HG03558 (cell line): ENCODE measurements at regions not wholly inside any gene's neighbourhood (a gene's known extent, or its start where the extent isn't known, plus 50 kb on each side); places are given as distances from the start of the nearest gene placed in this dataset.

Experiments
- ATAC-seq: cut with Tn5 transposase; IDR thresholded peaks from one replicate; pipeline ENCODE4 v1.9.1; 2021; ENCODE audit warnings: moderate number of reproducible peaks; ENCODE audit not compliant: unreplicated experiment; ENCODE audit errors: extremely low read depth

DNA sequence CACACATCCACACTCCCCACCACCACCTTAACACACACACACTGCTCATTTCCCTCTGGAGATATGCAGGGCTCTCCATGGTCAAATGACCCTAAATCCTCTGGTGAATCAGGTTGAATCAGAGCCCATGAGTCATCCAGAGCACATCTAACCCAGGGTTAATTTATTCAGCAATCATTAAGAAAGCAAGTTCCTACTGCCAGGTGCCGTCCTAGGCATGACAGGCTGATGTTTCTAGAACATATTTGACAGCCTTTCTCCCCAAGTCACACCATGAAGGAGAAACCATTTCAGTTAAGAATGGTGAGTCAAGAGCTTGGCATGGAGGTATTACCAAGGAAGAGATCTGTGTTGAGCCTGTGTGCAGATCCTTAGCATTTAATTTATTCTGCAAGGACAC is 194.3 kb upstream of the CAMK1G start:
- ATAC-seq, result no peak

DNA sequence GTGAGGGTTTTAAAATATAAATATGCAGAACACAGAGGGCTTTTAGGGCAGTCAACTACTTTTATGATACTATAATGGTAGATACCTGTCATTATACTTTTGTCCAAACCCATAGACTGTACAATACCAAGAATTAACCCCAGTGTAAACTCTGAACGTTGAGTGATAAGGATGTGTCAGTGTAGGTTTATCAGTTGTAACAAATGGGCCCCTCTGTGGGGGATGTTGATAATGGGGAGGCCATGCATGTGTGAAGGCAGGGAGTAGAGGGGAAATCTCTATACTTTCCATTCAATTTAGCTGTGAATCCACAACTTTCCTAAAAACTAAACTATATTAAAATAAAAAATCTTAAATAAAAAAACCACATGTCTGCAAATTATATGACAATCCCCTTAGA is 193.5 kb upstream of the CAMK1G start:
- ATAC-seq, result no peak

DNA sequence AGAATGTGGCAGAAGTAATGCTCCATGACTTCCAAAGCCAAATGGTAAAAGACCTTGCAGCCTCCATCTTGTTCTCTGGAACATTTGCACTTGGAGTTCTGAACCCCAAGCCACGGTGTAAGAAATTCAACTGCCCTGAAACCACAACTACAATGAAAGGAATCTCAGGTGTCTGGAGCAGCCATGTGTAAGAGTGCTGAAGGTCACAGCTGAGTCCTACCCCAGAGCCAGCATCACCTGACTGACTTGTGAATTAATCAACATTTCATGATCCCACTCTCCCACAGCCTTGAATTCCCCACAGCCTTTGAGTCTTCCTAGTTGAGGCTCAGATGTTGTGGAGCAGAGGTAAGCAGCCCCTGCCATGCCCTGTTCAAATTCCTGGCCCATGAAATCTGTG is 192.8 kb upstream of the CAMK1G start:
- ATAC-seq, result no peak

DNA sequence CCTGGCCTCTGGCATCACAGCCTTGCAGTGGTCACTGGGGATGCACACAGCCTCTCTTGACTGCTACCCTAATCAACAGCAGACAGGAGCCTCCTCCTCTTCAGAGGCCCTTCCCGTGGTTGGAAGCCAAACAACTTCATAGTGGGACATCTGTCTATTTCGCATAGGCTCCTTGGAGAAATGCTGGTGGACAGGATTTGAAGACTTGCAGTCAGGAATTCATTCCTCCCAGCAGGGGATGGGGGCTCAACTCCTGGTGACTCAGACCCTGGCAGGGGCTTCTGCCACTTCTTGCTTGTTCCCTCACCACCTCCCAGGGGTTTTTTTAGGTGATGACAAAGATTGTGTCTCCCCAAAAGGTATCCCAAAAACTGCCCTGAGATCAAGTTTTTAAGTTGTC is 191.7 kb upstream of the CAMK1G start:
- no peak for ATAC-seq

DNA sequence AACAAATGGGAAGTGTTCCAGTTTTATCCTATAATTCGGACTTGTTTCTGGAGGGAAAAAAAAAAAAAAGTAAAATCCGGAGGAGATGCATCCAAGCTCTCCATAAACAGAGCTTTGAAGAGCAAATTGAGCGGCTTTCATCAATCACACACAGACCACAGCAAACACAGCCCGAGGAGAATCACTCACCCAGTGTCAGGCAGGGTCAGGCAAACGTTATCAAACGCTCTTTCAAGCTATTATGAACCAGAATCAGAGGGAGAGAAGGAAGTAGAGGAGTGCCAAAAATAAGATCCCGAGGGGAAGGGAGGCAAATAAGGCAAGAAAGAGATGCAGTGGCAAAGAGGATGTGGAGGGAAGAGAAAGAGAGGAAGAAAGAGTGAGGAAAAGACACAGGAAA is 188.3 kb upstream of the CAMK1G start:
- no peak for ATAC-seq

DNA sequence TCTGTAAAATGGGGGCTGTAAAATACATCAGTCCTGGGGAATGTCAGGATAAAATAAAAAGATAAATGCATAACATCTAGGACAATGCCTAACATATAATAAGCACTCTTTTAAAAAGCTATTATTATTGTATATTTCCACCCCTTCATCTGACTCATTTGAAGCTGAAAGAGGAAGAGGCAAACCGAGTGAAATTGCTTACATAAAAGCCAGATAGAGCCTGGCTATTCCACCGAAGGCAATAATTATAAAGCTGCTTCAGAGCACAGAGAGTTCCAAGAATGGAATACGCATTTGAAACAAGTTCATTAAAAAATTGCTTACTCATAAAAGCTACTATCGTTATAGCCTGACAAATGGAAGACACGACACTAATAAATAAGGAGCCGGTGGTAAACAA is 186.1 kb upstream of the CAMK1G start:
- no peak for ATAC-seq

DNA sequence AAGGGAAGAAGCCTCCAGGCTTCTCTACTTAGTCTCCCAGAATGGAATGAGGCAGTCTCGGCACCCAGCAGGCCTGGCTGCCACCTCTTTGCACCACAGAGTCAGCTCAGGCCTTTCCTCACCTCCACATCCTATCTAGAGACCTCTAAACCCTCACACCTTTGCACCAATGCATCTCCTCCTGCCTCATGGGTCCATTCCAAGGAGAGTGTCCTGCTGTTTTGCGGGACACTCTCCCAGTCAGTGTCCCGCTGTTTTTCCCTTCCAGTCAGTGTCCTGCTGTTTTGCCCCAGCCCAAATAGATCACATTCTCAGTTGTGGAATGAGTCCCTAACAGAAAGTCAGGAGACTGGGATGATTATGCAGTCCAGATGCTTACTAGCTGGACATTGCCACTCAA is 185.6 kb upstream of the CAMK1G start:
- no peak for ATAC-seq

DNA sequence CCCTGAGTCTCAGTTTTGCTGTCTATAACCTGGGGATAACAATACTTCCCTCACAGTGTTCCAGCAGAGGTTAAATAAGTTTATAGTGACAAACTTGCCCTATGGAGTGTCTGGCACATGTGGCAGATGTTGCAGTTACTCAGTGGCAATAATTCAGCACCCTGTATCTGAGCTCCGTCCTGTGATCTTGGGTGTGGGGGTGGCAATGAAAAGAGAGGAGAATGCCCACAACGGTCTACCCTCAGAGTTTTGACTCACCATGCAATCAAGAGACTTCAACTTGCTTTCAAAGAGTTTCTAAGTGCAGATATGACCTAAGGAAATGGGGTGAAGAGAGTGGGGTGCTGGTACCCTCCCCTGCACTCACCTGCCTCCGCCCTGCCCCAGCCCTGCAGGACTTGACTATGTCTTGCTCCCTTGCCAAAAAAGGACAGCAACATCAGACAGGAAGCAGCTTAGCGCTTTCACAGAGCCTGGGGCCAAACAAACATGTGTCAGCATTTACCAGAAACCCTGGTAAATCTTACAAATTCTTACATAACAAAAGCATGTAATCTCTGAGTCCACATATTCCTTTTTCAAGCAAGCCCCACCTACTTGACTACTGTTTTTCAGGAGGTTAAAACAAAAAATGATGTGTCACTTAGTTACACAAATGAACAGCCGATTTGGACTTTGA is 185.1 kb upstream of the CAMK1G start:
- ATAC-seq, result no peak

DNA sequence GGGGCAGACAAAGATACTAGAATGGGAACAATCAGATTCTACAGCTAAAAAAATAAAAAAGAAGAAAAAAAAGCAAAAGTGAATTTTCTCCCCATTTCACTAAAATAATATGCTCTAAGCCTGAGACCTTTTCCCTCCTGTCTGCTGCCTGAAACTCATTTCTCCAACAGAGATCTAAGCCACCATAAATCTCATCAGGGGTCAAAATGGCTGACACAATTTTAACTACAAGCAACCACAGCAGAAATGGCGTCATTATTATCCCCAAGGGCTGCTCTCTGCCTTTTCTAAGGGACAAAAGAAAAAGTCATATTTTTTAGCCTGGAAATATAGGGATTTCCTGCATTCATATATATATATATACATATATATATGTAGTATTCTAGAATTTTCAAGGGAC is 183.7 kb upstream of the CAMK1G start:
- ATAC-seq, result no peak

DNA sequence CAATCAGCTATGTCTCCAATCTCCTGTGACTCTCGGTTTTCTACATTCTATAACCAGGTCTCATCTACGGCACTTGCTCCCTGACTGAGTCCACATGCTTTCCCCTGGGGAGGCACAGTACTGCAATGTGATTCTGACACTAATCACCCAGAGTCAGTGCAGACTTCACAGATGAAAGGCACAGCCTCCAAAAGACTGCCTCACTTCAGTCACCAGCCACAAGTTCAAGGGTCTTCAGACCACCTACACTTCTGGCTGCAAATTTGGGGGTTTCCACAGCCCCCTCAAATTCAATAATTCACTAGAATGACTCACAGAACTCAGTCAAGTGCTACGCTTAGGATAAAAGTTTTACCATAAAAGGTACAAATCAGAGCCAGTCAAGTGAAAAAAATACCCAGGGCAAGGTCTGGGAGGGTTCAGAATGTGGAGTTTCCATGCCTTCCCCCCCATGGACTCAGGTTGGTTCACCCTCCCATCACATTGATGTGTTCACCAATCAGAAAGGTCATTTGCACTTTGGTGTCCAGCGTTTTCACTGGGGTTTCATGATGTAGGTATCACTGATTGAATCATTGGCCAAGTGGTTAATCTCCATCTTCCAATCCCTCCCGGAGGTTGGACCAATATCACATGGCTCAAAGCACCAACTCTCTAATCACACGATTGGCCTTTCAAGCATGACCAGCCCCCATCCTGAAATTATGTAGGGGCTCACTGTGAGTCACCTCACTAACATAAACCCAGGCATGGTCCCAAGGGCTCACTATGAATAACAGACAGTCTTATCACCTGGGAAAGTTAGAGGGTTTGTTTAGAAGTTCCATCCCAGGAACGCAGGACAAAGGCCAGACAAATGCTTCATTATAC is 182.9 kb upstream of the CAMK1G start:
- ATAC-seq, result no peak

DNA sequence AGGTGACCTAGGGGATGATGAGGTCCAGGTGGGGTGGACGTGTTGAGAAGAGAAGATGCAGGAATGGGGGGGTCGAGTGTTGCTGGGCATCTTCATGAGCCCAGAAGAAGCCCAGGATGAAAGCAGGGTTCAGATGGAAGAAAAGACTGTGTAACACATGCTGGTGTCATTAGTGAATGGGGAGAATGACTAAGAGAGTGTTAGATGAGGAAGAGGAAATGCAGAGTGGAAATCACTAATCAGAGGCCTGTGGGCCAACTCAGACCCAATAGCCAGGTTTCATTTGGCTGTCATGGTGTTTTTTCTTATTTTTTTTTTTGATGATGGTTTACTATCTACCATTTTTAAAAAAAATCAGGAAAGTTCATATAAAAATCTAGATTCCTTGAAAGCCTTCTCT is 180.8 kb upstream of the CAMK1G start:
- no peak for ATAC-seq

DNA sequence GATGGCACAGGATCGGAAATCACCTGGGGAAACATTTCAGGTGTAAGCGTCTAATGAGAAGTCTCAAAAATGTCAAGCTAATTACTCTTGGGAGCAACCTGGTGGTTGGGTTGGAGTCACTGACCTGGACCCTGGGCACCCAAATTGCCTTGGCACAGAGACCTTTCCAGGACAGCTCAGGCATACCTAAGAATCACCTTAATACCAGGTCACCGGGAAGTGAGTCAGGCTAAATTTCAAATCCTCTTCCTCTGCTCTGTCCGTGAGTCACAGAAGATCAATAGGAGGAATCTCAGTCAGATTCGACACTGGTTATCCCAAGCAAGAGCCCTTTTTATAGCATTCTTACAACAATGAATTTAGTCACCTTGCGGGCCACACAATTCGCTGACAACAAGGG is 179.6 kb upstream of the CAMK1G start:
- ATAC-seq, result no peak

DNA sequence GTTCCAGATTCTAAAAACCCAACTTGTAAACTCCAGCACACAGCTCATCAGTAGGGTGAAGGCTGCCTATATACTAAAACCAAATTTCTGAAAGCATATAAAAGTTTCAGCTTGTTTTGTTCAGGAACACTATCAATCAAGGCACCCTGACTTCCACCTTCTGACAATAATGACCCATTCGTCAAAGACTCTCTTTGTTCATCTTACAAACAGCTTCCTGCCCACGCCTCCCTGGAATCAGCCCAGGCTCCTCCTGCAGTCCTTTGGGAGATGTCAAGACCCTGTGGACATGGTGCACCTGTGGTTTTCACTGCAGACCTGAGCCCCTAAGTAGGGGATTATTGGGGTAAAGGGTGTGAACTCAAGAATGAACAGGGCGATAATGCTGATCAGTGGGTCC is 178.9 kb upstream of the CAMK1G start:
- no peak for ATAC-seq

DNA sequence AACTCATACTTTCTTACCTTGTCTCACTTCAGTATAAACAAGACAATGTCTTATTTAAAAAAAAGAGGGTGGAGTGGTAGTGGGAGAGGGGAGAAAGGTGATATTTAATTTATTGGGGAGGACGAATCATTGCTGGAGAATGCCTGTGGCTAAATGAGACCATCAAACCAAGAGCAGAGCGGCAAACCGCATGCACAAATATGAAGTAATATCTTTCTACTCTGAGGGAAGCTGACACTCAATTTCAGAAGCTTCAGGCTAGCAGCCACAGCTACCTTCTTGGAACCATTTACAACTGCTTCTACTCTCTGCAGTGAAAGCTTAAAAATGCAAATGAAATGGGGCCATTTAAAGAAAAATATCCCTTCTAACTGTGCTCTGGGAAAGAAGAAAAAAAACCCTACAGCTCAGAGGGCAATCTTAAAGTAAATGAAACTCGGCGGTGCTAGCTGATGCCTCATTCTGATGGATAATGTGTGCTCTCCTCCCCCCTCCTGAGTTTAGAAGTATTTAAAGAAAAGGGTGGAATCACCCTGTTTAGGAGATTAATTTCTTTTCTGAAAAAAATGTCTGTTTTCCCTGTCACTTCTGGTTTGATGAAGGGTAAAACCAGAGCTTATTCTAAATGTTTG is 178.2 kb upstream of the CAMK1G start:
- no peak for ATAC-seq

DNA sequence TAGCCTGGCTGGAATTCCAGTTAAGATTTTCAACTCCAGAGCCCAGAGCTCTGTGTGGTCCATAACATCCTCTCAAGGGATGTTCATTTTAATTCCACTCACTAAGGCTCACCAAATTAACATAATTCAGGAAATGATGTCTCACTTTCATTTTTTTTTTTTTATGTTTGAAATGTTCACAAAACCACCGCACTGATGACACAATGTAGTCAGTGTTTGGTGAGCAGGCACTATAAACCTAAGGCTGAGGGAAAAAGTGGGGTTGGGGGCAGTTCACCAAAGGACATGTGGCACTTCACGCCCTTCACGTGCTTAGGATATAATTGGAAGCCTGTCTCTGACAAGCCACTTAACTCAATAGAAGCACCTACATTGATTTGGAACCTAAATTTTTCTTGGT is 177.3 kb upstream of the CAMK1G start:
- ATAC-seq, result no peak

DNA sequence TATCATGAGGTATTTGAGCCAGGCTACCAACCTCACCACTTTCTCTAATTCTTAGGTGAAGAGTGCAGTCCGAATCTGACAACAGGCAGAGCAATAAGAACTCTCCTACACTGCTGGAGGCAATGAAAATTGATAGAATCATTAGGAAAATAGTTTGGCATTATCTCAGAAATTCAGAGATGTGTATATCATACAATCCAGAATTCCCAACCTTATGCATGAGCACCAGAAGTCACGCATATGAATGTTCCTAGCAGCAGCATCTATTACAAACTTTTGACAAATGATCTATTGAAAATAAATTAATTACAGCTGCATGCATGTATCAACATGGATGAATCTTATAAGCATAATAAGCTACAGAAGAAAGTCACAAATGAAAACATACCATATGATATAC is 176.9 kb upstream of the CAMK1G start:
- no peak for ATAC-seq

DNA sequence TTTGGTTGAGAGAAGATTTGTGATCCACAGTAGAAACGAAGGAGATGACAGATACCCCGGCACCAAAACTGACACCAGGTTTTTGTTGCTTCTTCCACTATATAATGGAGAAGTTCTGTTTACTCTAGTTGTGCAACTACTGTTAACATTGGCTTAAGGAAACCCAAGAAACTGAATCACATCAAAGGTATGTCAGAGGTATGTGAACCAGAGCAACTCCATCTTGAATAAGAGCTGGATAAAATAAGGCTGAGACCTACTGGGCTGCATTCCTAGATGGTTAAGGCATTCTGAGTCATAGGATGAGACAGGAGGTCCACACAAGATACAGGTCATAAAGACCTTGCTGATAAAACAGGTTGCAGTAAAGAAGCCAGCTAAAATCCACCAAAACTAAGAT is 173.7 kb upstream of the CAMK1G start:
- ATAC-seq, result no peak

DNA sequence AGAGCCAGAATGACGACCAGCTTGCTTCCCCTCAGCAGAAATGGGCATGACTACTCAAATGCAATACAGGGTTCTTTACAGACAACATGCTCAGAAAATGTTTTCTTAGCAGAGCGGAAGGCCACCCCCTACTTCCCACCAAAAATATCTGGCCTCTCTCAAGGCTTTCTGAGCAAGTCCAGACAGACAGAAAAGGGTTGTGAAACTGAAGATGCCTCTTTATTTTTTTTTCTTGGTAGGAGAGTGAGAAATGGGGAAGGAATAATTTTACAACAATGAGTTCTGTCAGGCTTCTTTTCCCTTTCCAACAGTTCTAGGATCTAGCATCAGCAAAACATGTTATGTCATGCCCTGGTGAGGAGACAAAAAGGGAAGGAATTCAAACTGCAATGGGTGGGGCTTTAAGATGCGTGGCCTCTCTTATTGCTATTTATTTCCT is 172.0 kb upstream of the CAMK1G start:
- no peak for ATAC-seq

DNA sequence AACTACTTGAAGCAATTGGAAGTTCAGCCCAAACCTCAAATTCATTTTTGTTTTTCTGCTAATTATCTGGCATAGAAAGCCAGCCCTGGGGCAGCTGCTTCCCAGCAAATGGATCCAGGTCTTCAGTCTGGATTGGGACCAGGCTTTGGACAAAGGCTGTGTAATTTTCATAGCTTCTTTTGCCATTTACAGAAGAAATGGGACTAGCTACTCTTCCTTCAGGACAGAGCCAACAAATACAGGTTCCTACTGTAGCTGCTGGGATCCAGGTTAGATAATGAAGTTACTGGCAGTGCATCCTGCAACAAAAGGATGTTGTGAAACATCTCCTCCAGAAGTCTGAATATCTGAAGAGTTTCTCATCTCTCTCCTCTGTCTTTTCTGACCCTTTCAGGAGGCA is 171.5 kb upstream of the CAMK1G start:
- ATAC-seq, result no peak

DNA sequence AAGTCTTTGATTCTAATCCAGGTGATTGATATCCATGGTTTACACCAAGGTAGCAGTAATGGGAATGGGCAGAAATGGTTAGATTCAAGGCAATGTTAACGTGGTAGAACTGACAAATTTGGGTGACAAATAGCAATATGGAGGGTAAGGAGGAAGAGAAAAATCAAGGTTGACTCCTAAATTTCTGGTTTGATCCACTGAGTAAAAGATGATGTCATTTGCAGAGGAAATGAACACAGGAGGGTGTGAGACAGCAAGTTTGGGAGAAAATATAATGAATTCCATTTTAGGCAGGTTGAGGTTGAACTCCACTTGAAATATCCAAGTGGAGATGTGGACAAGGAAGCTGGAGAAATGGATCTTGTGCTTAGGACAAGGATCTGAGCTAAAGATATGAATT is 170.9 kb upstream of the CAMK1G start:
- ATAC-seq, result no peak

DNA sequence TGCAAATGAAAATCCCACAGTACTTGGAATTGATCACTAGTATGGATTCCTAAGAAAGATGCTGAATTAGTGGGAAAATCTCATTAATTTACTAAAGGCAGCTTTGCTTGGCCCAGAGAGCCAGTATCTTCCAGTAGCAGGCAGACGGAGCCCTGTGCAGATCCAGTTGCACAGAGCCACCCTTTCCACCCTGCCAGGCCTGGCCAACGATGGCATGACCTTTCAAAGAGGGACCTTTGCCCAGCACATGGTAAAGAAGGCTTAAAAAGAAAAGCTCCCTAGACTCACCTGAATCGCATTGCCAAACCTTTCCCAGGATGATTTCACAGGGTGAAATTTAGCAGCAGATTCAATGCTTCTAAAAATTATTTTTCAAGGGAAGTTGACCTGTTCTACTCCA is 170.5 kb upstream of the CAMK1G start:
- ATAC-seq, result no peak
